ENCODE measurements at regions not wholly inside any gene's neighbourhood (a gene's known extent, or its start where the extent isn't known, plus 50 kb on each side); places are given as distances from the start of the nearest gene placed in this dataset.

DNA sequence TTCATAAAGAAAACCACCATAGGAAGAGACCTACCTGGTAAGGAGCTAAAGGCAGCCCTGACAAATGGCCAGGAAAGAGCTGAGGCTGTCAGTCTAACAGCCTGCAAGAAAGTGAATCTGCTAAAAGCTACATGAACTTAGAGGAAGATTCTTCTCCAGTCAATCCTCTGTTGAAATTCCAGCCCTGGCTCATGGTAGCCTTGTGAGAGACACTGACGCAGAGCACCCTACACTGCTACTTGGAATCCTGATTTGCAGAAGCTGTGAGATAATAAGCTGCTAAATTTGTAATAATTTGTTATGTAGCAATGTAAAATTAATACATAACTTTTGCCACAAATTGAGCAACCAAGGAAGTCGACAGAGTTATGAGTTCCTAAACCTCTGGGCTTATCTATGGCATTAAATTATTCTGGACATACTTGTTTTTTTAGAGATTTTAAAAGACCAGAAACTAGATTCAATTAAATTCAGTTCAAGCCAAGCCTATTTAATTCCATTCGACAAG, 257.0 kb downstream of the ETNK1 start:
- H3F3A ChIP-seq (ENCODE audit: insufficient read depth): no peaks in the 10 kb centered on the region
- WGBS, 2 experiments (ENCODE audit: low coverage in 1 of 2, low lambda C conversion rate in 2 of 2, missing lambda C conversion rate in 2 of 2): 37 to 42% methylated on average over 3 of the region's 3 CpGs
- H3K4me1 ChIP-seq (ENCODE audit: insufficient read depth): no peaks in the 10 kb centered on the region
- no peaks in the 10 kb centered on the region for H4K20me1 ChIP-seq (ENCODE audit: insufficient read depth)
- no peaks in the 10 kb centered on the region for H3K79me2 ChIP-seq (ENCODE audit: insufficient read depth)
- no peaks in the 10 kb centered on the region for H3K9me3 ChIP-seq (ENCODE audit: low read depth)
- no peak overlapping the region for H3K9ac ChIP-seq
- H3K27ac ChIP-seq: no peak overlapping the region
- no peak overlapping the region for H3K4me3 ChIP-seq
- no peak overlapping the region for H2AFZ ChIP-seq
- no peaks in the 10 kb centered on the region for H3K27me3 ChIP-seq (replicated peaks; ENCODE audit: insufficient read depth)
- no peak for DNase-seq
- no peak overlapping the region for H3K4me2 ChIP-seq (ENCODE audit: unreplicated experiment)
- H3K9me2 ChIP-seq (ENCODE audit: insufficient read depth): no peaks in the 10 kb centered on the region
- in situ Hi-C loops (cut with MboI): no loop called here
- no peaks in the 10 kb centered on the region for H3K36me3 ChIP-seq (ENCODE audit: low read depth)
- no peak for TF ChIP-seq EZH2 (IDR thresholded peaks at IDR 0.05; ENCODE audit: insufficient read depth, poor library complexity, severe bottlenecking)
- no peak for TF ChIP-seq EZH2phosphoT487 (IDR thresholded peaks at IDR 0.05; ENCODE audit: insufficient read depth, low read depth)

DNA sequence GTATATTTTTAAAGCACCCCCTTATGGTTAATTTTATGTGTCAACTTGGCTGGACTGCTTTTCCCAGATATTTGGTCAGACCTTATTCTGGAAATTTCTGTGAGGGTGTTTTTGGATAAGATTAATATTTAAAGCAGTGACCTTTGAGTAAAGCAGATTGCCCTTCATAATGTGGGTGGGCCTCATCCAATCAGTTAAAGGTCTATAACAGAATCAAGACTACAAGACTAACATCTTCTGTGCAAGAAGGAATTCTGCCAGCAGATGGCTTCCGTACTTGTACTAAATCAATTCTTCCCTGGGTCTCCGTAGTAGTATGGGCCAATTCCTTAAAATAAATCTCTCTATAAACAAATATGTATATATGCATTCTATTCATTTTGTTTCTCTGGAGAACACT, 257.6 kb downstream of the ETNK1 start:
- Histone ChIP-seq H3K4me1 (ENCODE audit: insufficient read depth) (no peaks in the 10 kb centered on the region), H3K36me3 (ENCODE audit: low read depth) (no peaks in the 10 kb centered on the region), H2AFZ (no peak overlapping the region), H3K27me3 (replicated peaks; ENCODE audit: insufficient read depth) (no peaks in the 10 kb centered on the region), H3K9me2 (ENCODE audit: insufficient read depth) (no peaks in the 10 kb centered on the region), H3K27ac (no peak overlapping the region), H4K20me1 (ENCODE audit: insufficient read depth) (no peaks in the 10 kb centered on the region), H3K9ac (no peak overlapping the region), H3K4me3 (no peak overlapping the region), H3K79me2 (ENCODE audit: insufficient read depth) (no peaks in the 10 kb centered on the region), H3K4me2 (ENCODE audit: unreplicated experiment) (no peak overlapping the region), H3K9me3 (ENCODE audit: low read depth) (no peaks in the 10 kb centered on the region), H3F3A (ENCODE audit: insufficient read depth) (no peaks in the 10 kb centered on the region)
- 49 to 52% methylated on average over 2 of the region's 2 CpGs for WGBS, 2 experiments (ENCODE audit: low coverage in 1 of 2, low lambda C conversion rate in 2 of 2, missing lambda C conversion rate in 2 of 2)
- TF ChIP-seq EZH2 (IDR thresholded peaks at IDR 0.05; ENCODE audit: insufficient read depth, poor library complexity, severe bottlenecking) (no peak), EZH2phosphoT487 (IDR thresholded peaks at IDR 0.05; ENCODE audit: insufficient read depth, low read depth) (no peak)
- in situ Hi-C loops (cut with MboI): no loop called here
- DNase-seq: no peak

DNA sequence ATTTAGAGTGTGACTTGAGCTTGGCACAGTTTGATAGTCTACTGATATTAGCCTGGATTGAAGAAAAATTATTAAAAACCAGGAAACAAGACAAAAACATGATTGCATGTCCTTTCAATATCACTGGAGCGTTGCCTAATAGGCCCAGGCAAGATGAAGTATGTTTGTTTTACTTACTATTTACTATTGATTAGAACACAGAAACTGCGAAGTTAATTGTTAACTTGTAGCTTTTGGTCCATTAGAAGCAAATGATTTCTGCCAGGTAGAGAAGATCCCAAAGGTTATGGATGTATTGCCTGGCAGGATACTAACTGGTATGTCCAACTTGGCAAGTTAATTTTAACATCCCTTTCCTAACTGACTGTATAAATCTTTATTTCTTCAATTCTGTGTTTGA, 268.9 kb downstream of the ETNK1 start:
- in situ Hi-C loops (cut with MboI): no loop called here
- Histone ChIP-seq H3K36me3 (ENCODE audit: low read depth) (no peaks in the 10 kb centered on the region), H3K9me3 (ENCODE audit: low read depth) (no peaks in the 10 kb centered on the region), H3K79me2 (ENCODE audit: insufficient read depth) (no peaks in the 10 kb centered on the region), H3F3A (ENCODE audit: insufficient read depth) (no peaks in the 10 kb centered on the region), H4K20me1 (ENCODE audit: insufficient read depth) (no peaks in the 10 kb centered on the region), H3K4me2 (ENCODE audit: unreplicated experiment) (no peak overlapping the region), H3K4me3 (no peak overlapping the region), H3K9ac (no peak overlapping the region), H3K4me1 (ENCODE audit: insufficient read depth) (no peaks in the 10 kb centered on the region), H3K27me3 (replicated peaks; ENCODE audit: insufficient read depth) (no peaks in the 10 kb centered on the region), H3K9me2 (ENCODE audit: insufficient read depth) (no peaks in the 10 kb centered on the region), H2AFZ (no peak overlapping the region), H3K27ac (no peak overlapping the region)
- TF ChIP-seq EZH2 (IDR thresholded peaks at IDR 0.05; ENCODE audit: insufficient read depth, poor library complexity, severe bottlenecking): no peak
- TF ChIP-seq EZH2phosphoT487 (IDR thresholded peaks at IDR 0.05; ENCODE audit: insufficient read depth, low read depth): no peak
- 4 to 18% methylated on average over 2 of the region's 2 CpGs for WGBS, 2 experiments (ENCODE audit: low coverage in 1 of 2, low lambda C conversion rate in 2 of 2, missing lambda C conversion rate in 2 of 2)
- no peak for DNase-seq

DNA sequence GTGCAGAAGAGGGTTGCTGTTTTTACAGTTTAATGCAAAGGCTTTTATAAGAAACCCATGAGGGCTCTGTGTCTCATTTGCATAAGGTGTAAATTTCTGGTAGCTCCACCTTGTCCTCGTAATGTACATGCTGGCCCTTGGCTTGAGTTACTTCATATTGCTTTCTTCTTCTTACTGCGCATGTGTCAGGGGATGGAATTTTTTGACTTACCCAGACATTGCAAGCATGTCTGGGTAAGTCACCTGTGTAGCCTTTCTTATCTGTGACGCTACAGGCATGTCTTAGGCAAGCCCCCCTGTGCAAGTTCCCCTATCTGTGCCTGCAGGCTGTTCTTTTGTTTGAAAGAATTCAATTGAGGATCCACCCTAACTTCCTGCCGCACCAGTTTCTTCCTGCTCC, 274.2 kb downstream of the ETNK1 start:
- H3K4me2 ChIP-seq (ENCODE audit: unreplicated experiment): no peak overlapping the region
- no peak overlapping the region for H3K4me3 ChIP-seq
- H3K9me2 ChIP-seq (ENCODE audit: insufficient read depth): no peaks in the 10 kb centered on the region
- H3K9ac ChIP-seq: no peak overlapping the region
- no peak overlapping the region for H3K27ac ChIP-seq
- no peaks in the 10 kb centered on the region for H4K20me1 ChIP-seq (ENCODE audit: insufficient read depth)
- in situ Hi-C loops (cut with MboI): no loop called here
- WGBS, 2 experiments (ENCODE audit: low coverage in 1 of 2, low lambda C conversion rate in 2 of 2, missing lambda C conversion rate in 2 of 2): 48% methylated on average over 4 of the region's 4 CpGs
- H3K36me3 ChIP-seq (ENCODE audit: low read depth): no peaks in the 10 kb centered on the region
- H3K27me3 ChIP-seq (replicated peaks; ENCODE audit: insufficient read depth): no peaks in the 10 kb centered on the region
- H3F3A ChIP-seq (ENCODE audit: insufficient read depth): no peaks in the 10 kb centered on the region
- no peaks in the 10 kb centered on the region for H3K79me2 ChIP-seq (ENCODE audit: insufficient read depth)
- no peaks in the 10 kb centered on the region for H3K4me1 ChIP-seq (ENCODE audit: insufficient read depth)
- H3K9me3 ChIP-seq (ENCODE audit: low read depth): no peaks in the 10 kb centered on the region
- TF ChIP-seq EZH2 (IDR thresholded peaks at IDR 0.05; ENCODE audit: insufficient read depth, poor library complexity, severe bottlenecking): no peak
- no peak for TF ChIP-seq EZH2phosphoT487 (IDR thresholded peaks at IDR 0.05; ENCODE audit: insufficient read depth, low read depth)
- DNase-seq: no peak
- H2AFZ ChIP-seq: no peak overlapping the region

DNA sequence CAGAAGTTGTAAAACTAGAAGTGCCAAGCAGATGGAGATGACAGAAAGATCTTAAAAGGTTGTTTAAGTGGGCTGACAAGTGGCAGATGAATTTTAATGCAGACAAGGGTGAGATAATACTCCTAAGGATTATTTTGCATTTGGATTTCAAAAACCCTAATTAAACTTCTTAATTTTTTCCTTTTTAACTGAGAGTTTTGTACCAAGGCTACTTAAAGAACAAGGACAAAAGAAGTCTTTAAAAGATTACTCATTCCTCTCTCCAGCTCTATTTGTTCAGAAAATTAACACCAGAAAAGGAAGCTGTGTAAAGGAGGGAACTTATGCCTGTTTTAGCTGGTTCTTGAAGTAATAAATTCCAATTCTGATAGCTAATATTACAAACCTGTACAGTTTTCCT, 275.4 kb downstream of the ETNK1 start:
- no peak for TF ChIP-seq EZH2 (IDR thresholded peaks at IDR 0.05; ENCODE audit: insufficient read depth, poor library complexity, severe bottlenecking)
- no peak for TF ChIP-seq EZH2phosphoT487 (IDR thresholded peaks at IDR 0.05; ENCODE audit: insufficient read depth, low read depth)
- Histone ChIP-seq H3F3A (ENCODE audit: insufficient read depth) (no peaks in the 10 kb centered on the region), H3K4me1 (ENCODE audit: insufficient read depth) (no peaks in the 10 kb centered on the region), H3K36me3 (ENCODE audit: low read depth) (no peaks in the 10 kb centered on the region), H3K27me3 (replicated peaks; ENCODE audit: insufficient read depth) (no peaks in the 10 kb centered on the region), H3K9ac (no peak overlapping the region), H2AFZ (no peak overlapping the region), H3K9me2 (ENCODE audit: insufficient read depth) (no peaks in the 10 kb centered on the region), H3K4me3 (no peak overlapping the region), H4K20me1 (ENCODE audit: insufficient read depth) (no peaks in the 10 kb centered on the region), H3K9me3 (ENCODE audit: low read depth) (no peaks in the 10 kb centered on the region), H3K79me2 (ENCODE audit: insufficient read depth) (no peaks in the 10 kb centered on the region), H3K4me2 (ENCODE audit: unreplicated experiment) (no peak overlapping the region), H3K27ac (no peak overlapping the region)
- DNase-seq: no peak
- in situ Hi-C loops (cut with MboI): no loop called here

All from GM23248 (cell line).